ENCODE measurements at regions not wholly inside any gene's neighbourhood (a gene's known extent, or its start where the extent isn't known, plus 50 kb on each side); places are given as distances from the start of the nearest gene placed in this dataset.

DNA sequence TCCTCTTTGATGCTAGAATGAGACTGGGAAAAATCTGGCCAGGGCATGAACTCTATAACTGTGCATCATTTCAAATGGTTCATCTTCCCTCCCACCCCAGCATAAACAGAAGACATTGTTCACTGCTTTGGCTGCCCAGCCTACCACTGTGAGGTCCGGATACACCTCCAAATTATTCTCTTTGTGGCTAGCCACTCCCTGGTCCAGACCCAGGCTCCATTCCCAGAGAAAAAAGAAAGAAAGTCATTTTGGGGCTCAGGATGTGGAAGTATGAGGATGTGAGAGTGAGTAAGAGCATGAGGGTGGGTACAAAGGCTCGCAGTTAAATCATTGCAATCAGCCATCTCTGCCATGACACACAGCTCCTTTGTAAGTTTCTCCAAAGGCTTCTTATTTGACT, 559.2 kb downstream of the PSAT1 start:
- DNase-seq (ENCODE audit: low read depth), result no peak
- H3K4me3 ChIP-seq (ENCODE audit: low read depth, low read length), result no peak overlapping the region
- TF ChIP-seq, protein P1, sequence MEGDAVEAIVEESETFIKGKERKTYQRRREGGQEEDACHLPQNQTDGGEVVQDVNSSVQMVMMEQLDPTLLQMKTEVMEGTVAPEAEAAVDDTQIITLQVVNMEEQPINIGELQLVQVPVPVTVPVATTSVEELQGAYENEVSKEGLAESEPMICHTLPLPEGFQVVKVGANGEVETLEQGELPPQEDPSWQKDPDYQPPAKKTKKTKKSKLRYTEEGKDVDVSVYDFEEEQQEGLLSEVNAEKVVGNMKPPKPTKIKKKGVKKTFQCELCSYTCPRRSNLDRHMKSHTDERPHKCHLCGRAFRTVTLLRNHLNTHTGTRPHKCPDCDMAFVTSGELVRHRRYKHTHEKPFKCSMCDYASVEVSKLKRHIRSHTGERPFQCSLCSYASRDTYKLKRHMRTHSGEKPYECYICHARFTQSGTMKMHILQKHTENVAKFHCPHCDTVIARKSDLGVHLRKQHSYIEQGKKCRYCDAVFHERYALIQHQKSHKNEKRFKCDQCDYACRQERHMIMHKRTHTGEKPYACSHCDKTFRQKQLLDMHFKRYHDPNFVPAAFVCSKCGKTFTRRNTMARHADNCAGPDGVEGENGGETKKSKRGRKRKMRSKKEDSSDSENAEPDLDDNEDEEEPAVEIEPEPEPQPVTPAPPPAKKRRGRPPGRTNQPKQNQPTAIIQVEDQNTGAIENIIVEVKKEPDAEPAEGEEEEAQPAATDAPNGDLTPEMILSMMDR (IDR thresholded peaks at IDR 0.05; ENCODE audit: insufficient read depth, low read depth, low read length), result no peak

DNA sequence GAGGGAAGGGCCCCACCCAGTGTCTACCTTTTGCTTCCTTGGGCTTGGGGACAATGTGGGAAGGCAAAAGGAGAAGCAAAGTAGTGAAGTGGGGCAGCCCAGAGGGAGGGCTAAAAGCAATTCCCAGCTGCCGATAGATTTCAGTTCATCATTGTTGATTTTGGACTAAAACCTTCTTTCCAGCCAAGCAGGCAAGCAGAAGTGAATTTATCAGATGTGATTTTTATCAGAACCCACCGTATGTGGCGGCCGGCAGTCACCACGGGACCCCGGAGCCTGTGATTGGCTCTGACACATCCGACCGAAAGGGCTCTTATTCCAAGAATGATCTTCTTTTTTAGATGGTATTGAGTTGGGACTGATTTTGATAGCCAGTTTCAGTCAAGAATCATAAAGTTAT, 559.9 kb downstream of the PSAT1 start:
- DNase-seq (ENCODE audit: low read depth), result no peak
- TF ChIP-seq, protein P1 (IDR thresholded peaks at IDR 0.05; ENCODE audit: insufficient read depth, low read depth, low read length), result no peak

DNA sequence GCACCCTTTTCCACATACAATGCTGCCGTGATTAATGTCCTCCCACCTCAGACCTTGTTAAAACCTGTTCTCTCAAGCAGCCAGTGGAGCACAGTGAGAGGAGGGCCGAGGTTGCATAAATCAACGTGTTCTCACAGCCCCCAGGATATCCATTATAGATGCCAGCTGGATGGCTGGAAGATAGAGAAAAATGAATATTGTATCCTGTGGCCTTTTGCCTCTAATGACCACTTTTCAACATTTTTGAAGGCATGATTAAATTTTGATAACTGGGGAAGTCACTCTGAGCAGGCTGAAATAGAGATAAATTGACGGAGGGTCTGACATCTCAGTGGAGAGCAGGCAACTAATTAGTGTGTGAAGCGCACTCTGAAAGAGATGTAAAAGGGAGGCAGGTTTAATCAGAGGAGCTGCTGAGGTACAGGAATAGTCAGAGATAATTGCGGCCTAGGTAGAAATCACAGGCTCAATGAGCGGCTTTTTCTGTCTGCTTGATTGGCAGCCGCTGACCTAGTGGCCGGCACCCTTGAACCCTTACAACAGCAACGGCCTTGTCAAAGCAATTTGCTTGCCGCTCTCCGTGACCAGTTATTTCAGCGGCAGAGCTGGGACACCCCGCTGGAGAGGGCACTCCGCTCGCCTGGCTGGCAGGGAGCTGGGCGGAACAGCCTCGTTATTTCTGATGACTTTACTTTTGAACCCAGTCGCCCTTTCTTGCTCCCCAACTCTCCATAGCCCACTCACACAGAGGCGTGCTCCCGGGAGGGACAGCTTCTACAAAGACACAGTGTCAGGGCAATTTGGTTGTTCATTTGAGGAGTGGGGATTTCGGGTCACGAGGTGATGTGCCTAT, 560.7 kb downstream of the PSAT1 start:
- TF ChIP-seq, protein P1 (IDR thresholded peaks at IDR 0.05; ENCODE audit: insufficient read depth, low read depth, low read length), result no peak
- DNase-seq (ENCODE audit: low read depth), result no peak
- no peak overlapping the region for H3K4me3 ChIP-seq (ENCODE audit: low read depth, low read length)

More for the DNA sequence above, 559.9 kb downstream of the PSAT1 start:
- no peak overlapping the region for H3K4me3 ChIP-seq (ENCODE audit: low read depth, low read length)

DNA sequence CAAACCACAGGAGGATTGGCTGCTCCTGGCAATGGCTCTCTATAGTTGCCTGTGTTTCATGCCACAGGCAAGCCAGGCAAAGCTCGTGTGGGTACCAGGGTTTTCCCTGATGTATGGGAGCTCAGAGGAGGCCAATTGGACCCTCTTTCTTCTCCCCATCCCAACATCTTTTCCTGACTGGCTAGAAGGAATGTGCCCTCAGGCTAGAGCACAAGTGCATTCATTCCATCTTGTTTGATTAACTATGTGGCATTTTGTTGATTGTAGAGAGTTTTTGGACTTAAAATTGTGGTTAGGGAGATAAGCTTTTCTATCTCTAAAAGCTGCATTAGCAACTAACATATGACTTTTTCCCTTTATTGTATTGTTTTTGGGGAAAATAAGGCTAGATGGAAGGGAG, 561.3 kb downstream of the PSAT1 start:
- H3K4me3 ChIP-seq (ENCODE audit: low read depth, low read length), result no peak overlapping the region
- no peak for DNase-seq (ENCODE audit: low read depth)
- TF ChIP-seq, protein P1 (IDR thresholded peaks at IDR 0.05; ENCODE audit: insufficient read depth, low read depth, low read length), result no peak

DNA sequence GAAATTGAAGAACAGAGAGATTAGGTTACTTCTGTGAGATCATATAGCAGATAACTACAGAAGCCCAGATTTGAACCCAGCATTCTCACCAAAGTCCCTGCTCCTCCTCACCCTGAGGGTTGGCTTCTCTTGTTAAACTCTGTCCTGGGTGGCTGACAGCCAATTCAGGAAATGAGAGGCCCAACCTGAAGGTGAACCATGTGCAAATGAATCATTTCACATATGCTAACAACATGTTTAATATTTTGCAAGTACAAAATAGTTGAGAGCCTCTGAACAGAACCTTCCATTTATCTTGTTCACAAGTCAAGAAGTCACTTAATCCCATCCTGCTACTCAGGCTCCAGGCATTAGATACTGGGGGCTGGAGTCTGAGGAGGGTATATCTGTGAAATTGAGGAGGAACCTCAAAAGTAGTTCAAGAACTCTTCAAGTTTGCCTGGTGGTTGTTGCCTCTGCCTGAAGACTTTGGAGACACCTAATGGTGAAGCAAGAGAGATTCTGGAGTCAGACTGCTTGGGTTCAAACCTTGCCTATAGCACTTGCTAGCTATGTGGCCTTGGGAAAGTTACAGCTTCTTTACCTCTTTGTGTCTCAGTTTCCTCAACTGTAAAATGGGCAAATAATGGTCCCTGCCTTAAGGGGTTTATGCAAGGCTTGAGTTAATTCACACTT, 564.0 kb downstream of the PSAT1 start:
- DNase-seq (ENCODE audit: low read depth), result peak; percentile 84
- H3K4me3 ChIP-seq (ENCODE audit: low read depth, low read length), result no peak overlapping the region
- TF ChIP-seq, protein P1 (IDR thresholded peaks at IDR 0.05; ENCODE audit: insufficient read depth, low read depth, low read length), result no peak

DNA sequence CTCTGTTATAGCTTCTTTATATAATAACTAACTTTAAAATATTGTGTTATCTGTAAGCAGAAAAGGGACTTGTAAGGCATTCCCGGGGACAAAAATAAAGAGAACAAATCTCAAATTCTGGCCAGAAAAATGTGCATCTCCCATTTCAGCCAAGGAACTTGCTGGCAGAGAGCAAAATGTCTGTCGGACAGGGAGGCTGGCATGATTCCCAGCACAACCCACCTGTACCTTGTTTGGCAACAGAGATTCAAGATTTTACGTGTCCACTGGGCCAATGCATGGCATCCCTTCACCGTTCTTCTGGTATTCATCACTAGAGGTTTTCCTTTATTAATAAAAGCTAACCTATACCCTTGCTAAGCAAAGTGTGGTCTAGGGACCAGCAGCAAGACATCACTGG, 566.6 kb downstream of the PSAT1 start:
- DNase-seq (ENCODE audit: low read depth), result no peak
- TF ChIP-seq, protein P1 (IDR thresholded peaks at IDR 0.05; ENCODE audit: insufficient read depth, low read depth, low read length), result no peak
- no peak overlapping the region for H3K4me3 ChIP-seq (ENCODE audit: low read depth, low read length)

Measured in fibroblast of villous mesenchyme (primary cell).